ENCODE measurements at regions not wholly inside any gene's neighbourhood (a gene's known extent, or its start where the extent isn't known, plus 50 kb on each side); places are given as distances from the start of the nearest gene placed in this dataset.
"Not testable (repeated sequence)": the region's sequence is repeated elsewhere in the genome, so short reads cannot be mapped to it uniquely, and the experiment has no call there.

GRCh38 chr11:90753546-90753945 is 530.7 kb upstream of the CHORDC1 start:
- no peak for DNase-seq (ENCODE audit: extremely low read depth, low read depth)

- DNase-seq (ENCODE audit: extremely low read depth, low read depth): no peak
These were observed 524.2 kb upstream of the CHORDC1 start for GRCh38 chr11:90747057-90747456.

DNA sequence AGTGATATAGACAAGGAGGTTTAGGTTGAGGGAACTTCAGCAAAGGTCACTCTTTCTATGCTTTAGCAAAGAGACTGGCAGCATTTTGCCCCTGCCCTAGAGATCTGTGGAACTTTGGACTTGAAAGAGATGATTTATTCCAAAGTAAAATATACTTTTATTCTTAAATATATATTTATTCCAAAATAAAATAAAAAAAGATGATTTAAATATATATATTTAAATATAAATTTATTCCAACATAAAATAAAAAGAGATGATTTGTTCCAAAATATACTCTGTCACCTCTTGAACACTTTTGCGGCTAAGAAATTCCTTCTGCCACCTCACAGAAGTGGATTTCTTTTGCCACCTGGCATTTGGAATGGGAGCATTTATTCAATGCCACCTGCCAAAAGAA is 521.3 kb upstream of the CHORDC1 start:
- no peak for DNase-seq (ENCODE audit: extremely low read depth, low read depth)

- no peak for DNase-seq (ENCODE audit: extremely low read depth, low read depth)
These were observed 516.0 kb upstream of the CHORDC1 start for GRCh38 chr11:90738799-90739198.

GRCh38 chr11:90737444-90738050 is 514.7 kb upstream of the CHORDC1 start:
- DNase-seq (ENCODE audit: extremely low read depth, low read depth): no peak

DNA sequence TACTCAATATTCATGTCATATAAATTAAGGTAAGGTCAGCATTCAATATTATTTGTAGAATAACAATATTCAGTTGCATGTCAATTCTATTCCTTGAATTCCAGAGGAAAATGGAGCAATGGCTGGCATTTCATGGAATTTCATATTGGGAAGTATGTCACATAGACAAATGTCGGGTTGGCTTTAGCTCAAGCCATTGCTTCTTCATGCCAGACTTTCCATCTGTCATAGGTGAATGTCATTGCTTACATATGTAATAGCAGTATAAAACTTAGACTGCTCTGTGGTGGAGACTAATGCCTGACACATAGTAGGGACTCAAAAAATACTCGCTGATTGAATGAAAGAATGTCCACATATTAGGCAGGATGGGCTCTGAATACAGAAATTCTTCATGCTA is 509.6 kb upstream of the CHORDC1 start:
- DNase-seq (ENCODE audit: extremely low read depth, low read depth): no peak

- no peak for DNase-seq (ENCODE audit: extremely low read depth, low read depth)
These were observed 500.6 kb upstream of the CHORDC1 start for GRCh38 chr11:90723475-90723874.

GRCh38 chr11:90722552-90723190 is 499.8 kb upstream of the CHORDC1 start:
- DNase-seq (ENCODE audit: extremely low read depth, low read depth): no peak

- DNase-seq (ENCODE audit: extremely low read depth, low read depth): no peak
These were observed 494.7 kb upstream of the CHORDC1 start for GRCh38 chr11:90717522-90717921.

DNA sequence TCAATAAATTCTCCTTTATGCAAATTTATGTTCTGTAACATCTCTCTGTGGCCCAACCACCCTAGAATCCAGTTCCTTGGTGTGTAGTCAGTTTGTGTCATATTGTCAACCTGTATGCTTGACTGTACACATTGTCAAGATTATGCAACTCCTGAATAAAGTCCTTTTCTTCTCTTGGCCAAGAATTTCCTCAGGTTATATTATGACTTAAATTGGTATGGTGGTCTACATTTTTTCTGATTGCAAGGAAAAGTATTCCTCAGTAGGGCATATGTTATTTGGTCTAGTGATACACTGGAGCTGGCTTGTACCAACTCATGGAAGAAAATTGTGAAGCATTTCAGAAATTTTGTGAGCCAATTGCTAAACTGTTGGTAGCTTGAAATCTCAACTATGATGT is 482.8 kb upstream of the CHORDC1 start:
- no peak for DNase-seq (ENCODE audit: extremely low read depth, low read depth)

DNA sequence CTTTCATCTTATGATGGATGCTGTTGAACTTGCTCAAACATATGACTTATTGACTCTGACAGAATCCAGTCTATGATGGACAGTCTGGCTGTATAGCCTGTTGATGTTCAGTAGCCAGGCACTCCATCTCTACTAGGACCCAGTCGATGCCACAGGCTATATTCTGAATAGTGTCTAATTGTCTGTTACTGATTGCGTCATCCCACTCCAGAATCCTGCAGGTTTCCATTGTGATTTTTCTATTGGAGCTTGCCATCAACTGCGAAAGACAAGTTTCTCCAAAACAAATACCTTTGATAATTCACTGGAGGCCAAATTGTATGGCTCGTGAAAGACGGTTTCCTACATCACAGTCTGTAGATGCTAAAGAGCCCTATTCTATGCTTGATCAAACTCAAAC is 481.7 kb upstream of the CHORDC1 start:
- DNase-seq (ENCODE audit: extremely low read depth, low read depth): no peak

GRCh38 chr11:90701716-90702115 is 478.9 kb upstream of the CHORDC1 start:
- DNase-seq (ENCODE audit: extremely low read depth, low read depth): no peak

GRCh38 chr11:90700789-90701439 is 478.1 kb upstream of the CHORDC1 start:
- no peak for DNase-seq (ENCODE audit: extremely low read depth, low read depth)

GRCh38 chr11:90699791-90700400 is 477.0 kb upstream of the CHORDC1 start:
- DNase-seq (ENCODE audit: extremely low read depth, low read depth): no peak

DNA sequence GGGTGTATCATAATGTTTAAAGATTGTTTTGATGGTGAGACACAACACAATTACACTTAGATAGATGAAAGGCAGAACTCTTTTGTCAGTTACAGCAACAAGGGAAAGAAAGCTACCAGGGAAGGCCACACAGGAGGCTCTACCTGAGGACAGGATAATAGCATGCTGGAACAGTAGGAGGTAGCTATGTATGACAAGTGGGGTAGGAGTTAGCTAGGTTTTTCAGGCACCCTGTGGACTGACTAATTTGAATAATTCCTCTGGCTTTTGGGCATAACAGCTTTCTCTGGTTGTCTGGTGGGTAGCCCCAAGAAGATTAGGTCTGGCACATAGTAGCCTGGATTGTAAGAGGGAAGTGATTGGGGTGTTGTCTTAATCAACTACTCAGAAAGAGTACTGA is 475.4 kb upstream of the CHORDC1 start:
- no peak for DNase-seq (ENCODE audit: extremely low read depth, low read depth)

DNA sequence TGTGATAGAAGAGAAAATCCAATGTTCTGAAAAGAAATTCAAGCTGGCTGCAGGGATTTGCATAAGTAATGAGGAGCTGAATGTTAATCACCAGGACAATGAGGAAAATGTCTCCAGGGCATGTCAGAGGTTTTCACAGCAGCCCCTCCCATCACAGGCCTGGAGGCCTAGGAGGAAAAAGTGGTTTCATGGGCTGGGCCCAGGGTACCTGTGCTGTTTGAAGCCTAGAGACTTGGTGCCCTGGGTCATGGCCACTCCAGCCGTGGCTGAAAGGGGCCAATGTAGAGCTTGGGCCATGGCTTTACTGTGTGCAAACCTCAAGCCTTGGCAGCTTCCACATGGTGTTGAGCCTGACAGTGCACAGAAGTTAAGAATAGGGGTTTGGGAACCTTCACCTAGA is 452.6 kb upstream of the CHORDC1 start:
- DNase-seq (ENCODE audit: extremely low read depth, low read depth): not testable (repeated sequence)

- no peak for DNase-seq (ENCODE audit: extremely low read depth, low read depth)
These were observed 446.2 kb upstream of the CHORDC1 start for GRCh38 chr11:90669094-90669493.

DNA sequence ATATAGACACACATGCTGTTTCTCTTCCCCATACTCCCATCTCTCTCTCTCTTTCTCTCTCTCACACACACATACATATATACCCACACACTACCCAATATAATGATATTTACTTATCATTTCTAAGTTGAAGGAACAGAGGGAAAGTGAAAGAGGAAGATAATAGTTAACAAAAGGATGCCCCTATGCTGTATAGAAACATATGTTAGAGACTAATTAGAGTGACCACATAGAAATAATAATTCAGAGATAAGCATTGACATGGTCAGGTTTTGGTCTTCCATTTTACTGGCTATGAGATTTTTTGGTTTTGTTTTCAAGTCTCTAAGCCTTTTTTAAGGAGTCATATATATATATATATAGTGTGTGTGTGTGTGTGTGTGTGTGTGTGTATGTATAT is 445.7 kb upstream of the CHORDC1 start:
- no peak for DNase-seq (ENCODE audit: extremely low read depth, low read depth)

DNA sequence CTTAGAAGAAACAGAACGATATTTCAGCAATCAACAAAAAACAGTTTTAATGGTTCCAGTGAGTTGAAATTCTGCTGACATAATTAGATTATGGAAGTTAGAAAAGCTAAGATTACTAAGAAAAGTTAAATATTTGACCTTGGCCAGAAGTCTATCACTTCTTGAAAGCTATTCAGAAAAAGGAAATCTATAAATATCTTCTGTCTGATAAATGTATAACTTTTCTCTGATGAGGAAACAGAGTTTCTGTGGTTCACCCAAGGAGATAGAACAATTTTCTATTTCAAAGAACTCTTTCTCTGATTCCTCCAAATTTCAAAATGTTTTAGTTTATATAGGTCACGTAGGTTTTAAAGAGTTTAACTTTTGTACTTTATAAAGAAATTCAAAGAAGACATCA is 438.4 kb upstream of the CHORDC1 start:
- DNase-seq (ENCODE audit: extremely low read depth, low read depth): no peak

GRCh38 chr11:90656171-90656570 is 433.3 kb upstream of the CHORDC1 start:
- no peak for DNase-seq (ENCODE audit: extremely low read depth, low read depth)

- DNase-seq (ENCODE audit: extremely low read depth, low read depth): no peak
These were observed 427.3 kb upstream of the CHORDC1 start for GRCh38 chr11:90650153-90650552.

DNA sequence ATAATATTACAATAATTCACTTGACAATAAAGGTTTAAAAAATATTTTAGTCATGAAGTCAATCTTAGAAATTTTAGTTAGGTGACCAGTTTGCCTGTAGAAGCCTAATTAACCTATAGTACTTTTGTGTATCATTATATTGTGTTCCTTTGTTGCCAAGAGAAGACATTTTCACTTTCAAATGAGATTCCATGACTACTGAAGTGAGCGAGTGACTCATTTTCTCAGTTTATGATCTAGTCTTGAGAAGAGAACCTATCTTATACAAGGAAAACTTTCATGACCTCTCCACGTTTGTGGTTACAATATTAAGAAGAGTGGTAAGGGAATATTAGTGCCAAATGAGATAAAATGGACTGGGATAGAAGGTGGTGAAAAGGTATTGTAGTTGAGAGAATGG is 423.9 kb upstream of the CHORDC1 start:
- no peak for DNase-seq (ENCODE audit: extremely low read depth, low read depth)

Measured in NCI-H460 (cell line).